ENCODE measurements at regions not wholly inside any gene's neighbourhood (a gene's known extent, or its start where the extent isn't known, plus 50 kb on each side); places are given as distances from the start of the nearest gene placed in this dataset.

DNA sequence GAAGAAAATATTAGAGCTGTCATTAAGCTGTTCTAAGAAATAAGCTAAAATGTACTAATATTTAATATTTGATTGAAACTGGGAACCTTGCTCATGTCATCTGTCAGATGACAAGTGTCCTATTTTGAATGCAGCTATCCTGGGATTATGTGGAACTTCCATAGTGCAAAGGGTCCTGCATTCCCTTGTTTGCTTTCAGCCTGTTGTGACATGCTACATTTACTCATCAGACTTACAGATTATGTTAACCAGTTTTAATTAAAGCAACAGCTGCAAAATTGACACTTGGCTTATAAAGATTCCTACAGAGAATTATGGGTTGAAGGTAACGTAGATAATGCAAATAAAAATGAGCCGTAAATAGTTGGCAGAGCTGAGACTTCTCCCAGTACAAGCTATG, 458.4 kb upstream of the RGS6 start:
- 94% methylated on average over 2 of the region's 2 CpGs for WGBS

DNA sequence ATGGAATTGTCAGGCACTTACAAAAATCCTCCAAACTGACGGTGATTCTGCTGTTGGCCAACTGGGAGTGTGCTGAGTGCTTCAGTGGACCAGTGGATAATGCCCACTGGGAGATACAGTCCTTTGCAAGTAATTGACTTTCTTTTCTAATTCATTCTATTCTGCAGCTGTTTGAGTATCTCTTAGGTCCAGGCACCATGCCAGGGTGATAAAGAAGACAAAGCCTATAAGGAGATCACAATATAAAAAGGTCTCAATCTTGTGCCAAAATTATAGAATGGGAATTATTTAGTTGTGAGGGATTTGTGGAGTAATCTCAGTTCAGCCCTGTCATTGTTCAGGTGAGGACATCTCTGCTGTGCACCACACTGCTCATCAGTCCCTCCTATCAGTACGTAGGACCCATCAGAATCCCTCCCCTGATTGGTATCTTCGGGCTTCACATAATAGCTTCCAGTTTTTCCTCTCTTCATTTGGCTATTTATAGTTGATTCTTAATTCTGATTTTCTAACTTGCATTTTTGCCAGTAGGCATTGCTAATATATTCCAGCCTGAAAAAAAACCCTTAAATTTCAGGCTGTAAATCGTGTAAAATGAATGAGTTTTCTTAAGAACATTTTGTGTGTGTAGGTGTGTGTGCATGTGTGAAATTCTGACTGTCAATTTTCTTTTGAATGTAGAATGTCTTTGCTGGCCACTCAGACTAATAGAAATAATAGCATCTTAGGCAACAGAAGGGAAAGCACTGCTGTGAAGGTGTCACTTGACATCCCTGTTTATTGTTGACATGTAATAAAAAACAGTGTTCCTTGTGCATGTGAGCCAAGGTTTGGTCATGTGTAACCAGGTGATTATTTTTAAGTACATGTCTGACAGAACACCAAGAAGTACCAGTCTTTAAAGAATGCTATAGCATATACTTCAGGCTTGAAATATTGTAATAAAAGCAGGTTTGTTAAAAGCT, 457.6 kb upstream of the RGS6 start:
- WGBS: 93% methylated on average over 4 of the region's 4 CpGs
- DNase-seq (ENCODE audit: low spot score): no peak
- Histone ChIP-seq H3K4me1 (ENCODE audit: control insufficient read depth in 4 of 4, insufficient read depth in 4 of 4, low read length in 3 of 4) (no peaks in the 10 kb centered on the region), H3K4me3 (ENCODE audit: low read depth in 1 of 3, low read length in 3 of 3) (no peak overlapping the region), H3K36me3 (ENCODE audit: control insufficient read depth in 4 of 4, insufficient read depth in 3 of 4, low read depth in 1 of 4, low read length in 3 of 4) (peaks cover 0 to 2% (median 0%) of the 10 kb centered on the region in 4 donors), H3K27me3 (ENCODE audit: control insufficient read depth in 4 of 4, insufficient read depth in 4 of 4, low read length in 3 of 4) (no peaks in the 10 kb centered on the region), H3K9me3 (ENCODE audit: control insufficient read depth in 4 of 4, low read length in 3 of 4) (no peaks in the 10 kb centered on the region), H3K27ac (ENCODE audit: low read depth in 1 of 2, low read length in 2 of 2) (no peak overlapping the region), H3K9ac (ENCODE audit: low read depth in 1 of 2, low read length in 2 of 2) (no peak overlapping the region)
- TF ChIP-seq FOXA1 (IDR thresholded peaks at IDR 0.05): no peak
- TF ChIP-seq, protein P1, sequence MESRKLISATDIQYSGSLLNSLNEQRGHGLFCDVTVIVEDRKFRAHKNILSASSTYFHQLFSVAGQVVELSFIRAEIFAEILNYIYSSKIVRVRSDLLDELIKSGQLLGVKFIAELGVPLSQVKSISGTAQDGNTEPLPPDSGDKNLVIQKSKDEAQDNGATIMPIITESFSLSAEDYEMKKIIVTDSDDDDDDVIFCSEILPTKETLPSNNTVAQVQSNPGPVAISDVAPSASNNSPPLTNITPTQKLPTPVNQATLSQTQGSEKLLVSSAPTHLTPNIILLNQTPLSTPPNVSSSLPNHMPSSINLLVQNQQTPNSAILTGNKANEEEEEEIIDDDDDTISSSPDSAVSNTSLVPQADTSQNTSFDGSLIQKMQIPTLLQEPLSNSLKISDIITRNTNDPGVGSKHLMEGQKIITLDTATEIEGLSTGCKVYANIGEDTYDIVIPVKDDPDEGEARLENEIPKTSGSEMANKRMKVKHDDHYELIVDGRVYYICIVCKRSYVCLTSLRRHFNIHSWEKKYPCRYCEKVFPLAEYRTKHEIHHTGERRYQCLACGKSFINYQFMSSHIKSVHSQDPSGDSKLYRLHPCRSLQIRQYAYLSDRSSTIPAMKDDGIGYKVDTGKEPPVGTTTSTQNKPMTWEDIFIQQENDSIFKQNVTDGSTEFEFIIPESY (IDR thresholded peaks at IDR 0.05): no peak
- no peak for TF ChIP-seq HNF4A (conservative IDR thresholded peaks at IDR 0.05)
- TF ChIP-seq EGR1 (IDR thresholded peaks at IDR 0.05; ENCODE audit: low read depth in 2 of 2): no peak
- TF ChIP-seq, protein P2, sequence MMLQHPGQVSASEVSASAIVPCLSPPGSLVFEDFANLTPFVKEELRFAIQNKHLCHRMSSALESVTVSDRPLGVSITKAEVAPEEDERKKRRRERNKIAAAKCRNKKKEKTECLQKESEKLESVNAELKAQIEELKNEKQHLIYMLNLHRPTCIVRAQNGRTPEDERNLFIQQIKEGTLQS (IDR thresholded peaks at IDR 0.05): no peak
- no peak for TF ChIP-seq NR2F2 (IDR thresholded peaks at IDR 0.05)
- TF ChIP-seq RXRA (IDR thresholded peaks at IDR 0.05): no peak
- TF ChIP-seq YY1 (IDR thresholded peaks at IDR 0.05): no peak
- TF ChIP-seq, protein P3, sequence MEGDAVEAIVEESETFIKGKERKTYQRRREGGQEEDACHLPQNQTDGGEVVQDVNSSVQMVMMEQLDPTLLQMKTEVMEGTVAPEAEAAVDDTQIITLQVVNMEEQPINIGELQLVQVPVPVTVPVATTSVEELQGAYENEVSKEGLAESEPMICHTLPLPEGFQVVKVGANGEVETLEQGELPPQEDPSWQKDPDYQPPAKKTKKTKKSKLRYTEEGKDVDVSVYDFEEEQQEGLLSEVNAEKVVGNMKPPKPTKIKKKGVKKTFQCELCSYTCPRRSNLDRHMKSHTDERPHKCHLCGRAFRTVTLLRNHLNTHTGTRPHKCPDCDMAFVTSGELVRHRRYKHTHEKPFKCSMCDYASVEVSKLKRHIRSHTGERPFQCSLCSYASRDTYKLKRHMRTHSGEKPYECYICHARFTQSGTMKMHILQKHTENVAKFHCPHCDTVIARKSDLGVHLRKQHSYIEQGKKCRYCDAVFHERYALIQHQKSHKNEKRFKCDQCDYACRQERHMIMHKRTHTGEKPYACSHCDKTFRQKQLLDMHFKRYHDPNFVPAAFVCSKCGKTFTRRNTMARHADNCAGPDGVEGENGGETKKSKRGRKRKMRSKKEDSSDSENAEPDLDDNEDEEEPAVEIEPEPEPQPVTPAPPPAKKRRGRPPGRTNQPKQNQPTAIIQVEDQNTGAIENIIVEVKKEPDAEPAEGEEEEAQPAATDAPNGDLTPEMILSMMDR (IDR thresholded peaks at IDR 0.05; ENCODE audit: low read depth, low read length, missing input control): no peak
- no peak for TF ChIP-seq HNF4G (IDR thresholded peaks at IDR 0.05)
- TF ChIP-seq, protein P4, sequence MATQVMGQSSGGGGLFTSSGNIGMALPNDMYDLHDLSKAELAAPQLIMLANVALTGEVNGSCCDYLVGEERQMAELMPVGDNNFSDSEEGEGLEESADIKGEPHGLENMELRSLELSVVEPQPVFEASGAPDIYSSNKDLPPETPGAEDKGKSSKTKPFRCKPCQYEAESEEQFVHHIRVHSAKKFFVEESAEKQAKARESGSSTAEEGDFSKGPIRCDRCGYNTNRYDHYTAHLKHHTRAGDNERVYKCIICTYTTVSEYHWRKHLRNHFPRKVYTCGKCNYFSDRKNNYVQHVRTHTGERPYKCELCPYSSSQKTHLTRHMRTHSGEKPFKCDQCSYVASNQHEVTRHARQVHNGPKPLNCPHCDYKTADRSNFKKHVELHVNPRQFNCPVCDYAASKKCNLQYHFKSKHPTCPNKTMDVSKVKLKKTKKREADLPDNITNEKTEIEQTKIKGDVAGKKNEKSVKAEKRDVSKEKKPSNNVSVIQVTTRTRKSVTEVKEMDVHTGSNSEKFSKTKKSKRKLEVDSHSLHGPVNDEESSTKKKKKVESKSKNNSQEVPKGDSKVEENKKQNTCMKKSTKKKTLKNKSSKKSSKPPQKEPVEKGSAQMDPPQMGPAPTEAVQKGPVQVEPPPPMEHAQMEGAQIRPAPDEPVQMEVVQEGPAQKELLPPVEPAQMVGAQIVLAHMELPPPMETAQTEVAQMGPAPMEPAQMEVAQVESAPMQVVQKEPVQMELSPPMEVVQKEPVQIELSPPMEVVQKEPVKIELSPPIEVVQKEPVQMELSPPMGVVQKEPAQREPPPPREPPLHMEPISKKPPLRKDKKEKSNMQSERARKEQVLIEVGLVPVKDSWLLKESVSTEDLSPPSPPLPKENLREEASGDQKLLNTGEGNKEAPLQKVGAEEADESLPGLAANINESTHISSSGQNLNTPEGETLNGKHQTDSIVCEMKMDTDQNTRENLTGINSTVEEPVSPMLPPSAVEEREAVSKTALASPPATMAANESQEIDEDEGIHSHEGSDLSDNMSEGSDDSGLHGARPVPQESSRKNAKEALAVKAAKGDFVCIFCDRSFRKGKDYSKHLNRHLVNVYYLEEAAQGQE (IDR thresholded peaks at IDR 0.05): no peak
- no peak for TF ChIP-seq TAF1 (conservative IDR thresholded peaks at IDR 0.05)
- no peak for TF ChIP-seq FOXA2 (IDR thresholded peaks at IDR 0.05)
- TF ChIP-seq RAD21 (IDR thresholded peaks at IDR 0.05): no peak
- no peak for TF ChIP-seq SP1 (IDR thresholded peaks at IDR 0.05)
- no peak for TF ChIP-seq GABPA (IDR thresholded peaks at IDR 0.05 in 1 of 2, conservative IDR thresholded peaks at IDR 0.05 in 1 of 2)
- no peak for TF ChIP-seq JUND (IDR thresholded peaks at IDR 0.05)
- TF ChIP-seq, protein P5, sequence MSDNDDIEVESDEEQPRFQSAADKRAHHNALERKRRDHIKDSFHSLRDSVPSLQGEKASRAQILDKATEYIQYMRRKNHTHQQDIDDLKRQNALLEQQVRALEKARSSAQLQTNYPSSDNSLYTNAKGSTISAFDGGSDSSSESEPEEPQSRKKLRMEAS (IDR thresholded peaks at IDR 0.05): no peak

More for the DNA sequence above, 458.4 kb upstream of the RGS6 start:
- TF ChIP-seq, protein P2 (IDR thresholded peaks at IDR 0.05): no peak
- no peaks in the 10 kb centered on the region for H3K4me1 ChIP-seq (ENCODE audit: control insufficient read depth in 4 of 4, insufficient read depth in 4 of 4, low read length in 3 of 4)
- no peaks in the 10 kb centered on the region for H3K9me3 ChIP-seq (ENCODE audit: control insufficient read depth in 4 of 4, low read length in 3 of 4)
- H3K9ac ChIP-seq (ENCODE audit: low read depth in 1 of 2, low read length in 2 of 2): no peak overlapping the region
- H3K36me3 ChIP-seq (ENCODE audit: control insufficient read depth in 4 of 4, insufficient read depth in 3 of 4, low read depth in 1 of 4, low read length in 3 of 4): peaks cover 0 to 2% (median 0%) of the 10 kb centered on the region in 4 donors
- DNase-seq (ENCODE audit: low spot score): no peak
- H3K4me3 ChIP-seq (ENCODE audit: low read depth in 1 of 3, low read length in 3 of 3): no peak overlapping the region
- no peak overlapping the region for H3K27ac ChIP-seq (ENCODE audit: low read depth in 1 of 2, low read length in 2 of 2)
- H3K27me3 ChIP-seq (ENCODE audit: control insufficient read depth in 4 of 4, insufficient read depth in 4 of 4, low read length in 3 of 4): no peaks in the 10 kb centered on the region
